OCI-LY1 (cell line): ENCODE measurements at regions not wholly inside any gene's neighbourhood (a gene's known extent, or its start where the extent isn't known, plus 50 kb on each side); places are given as distances from the start of the nearest gene placed in this dataset.

Experiments used
- H2AFZ ChIP-seq: fragments of 200-600 bp; sonication (generic), shearing (Covaris generic); 2 replicates; pipeline ENCODE4 v1.6.0; 2014; ENCODE audit warnings: antibody characterized with exemption, mild to moderate bottlenecking, low read length
- H3F3A ChIP-seq: fragments of 200-600 bp; sonication (generic), shearing (Covaris generic); 2 replicates; pipeline ENCODE4 v1.6.0; 2014; ENCODE audit warnings: mild to moderate bottlenecking, antibody characterized with exemption, low read length, moderate library complexity; ENCODE audit not compliant: insufficient read depth
- H3K27ac ChIP-seq: fragments of 200-600 bp; sonication (generic); 2 replicates; pipeline ENCODE4 v1.5.1; 2014; ENCODE audit warnings: low read length, mixed run types, mild to moderate bottlenecking, low read depth; ENCODE audit not compliant: poor library complexity, severe bottlenecking
- H3K27me3 ChIP-seq: fragments of 200-600 bp; sonication (generic); 2 replicates; pipeline ENCODE4 v1.6.0; 2014; ENCODE audit warnings: antibody characterized with exemption, mild to moderate bottlenecking, low read length, moderate library complexity; ENCODE audit not compliant: insufficient read depth
- H3K36me3 ChIP-seq: fragments of 200-600 bp; sonication (generic); 2 replicates; pipeline ENCODE4 v1.6.1; 2014; ENCODE audit warnings: mild to moderate bottlenecking, antibody characterized with exemption, low read length, moderate library complexity, mixed read lengths; ENCODE audit not compliant: insufficient read depth
- H3K4me1 ChIP-seq: fragments of 200-600 bp; sonication (generic); 2 replicates; pipeline ENCODE4 v1.5.1; 2014; ENCODE audit warnings: mild to moderate bottlenecking, low read length, moderate library complexity; ENCODE audit not compliant: insufficient read depth, severe bottlenecking
- H3K4me2 ChIP-seq: fragments of 200-600 bp; sonication (generic), shearing (Covaris generic); 2 replicates; pipeline ENCODE4 v1.6.1; 2014; ENCODE audit warnings: low read length
- H3K4me3 ChIP-seq: fragments of 200-600 bp; sonication (generic); 2 replicates; pipeline ENCODE4 v1.5.1; 2014; ENCODE audit warnings: low read length, low read depth, mild to moderate bottlenecking, mixed read lengths; ENCODE audit not compliant: poor library complexity, severe bottlenecking
- H3K79me2 ChIP-seq: fragments of 200-600 bp; shearing (Covaris generic); 2 replicates; pipeline ENCODE4 v1.6.1; 2016; ENCODE audit warnings: mixed run types, low read length, mixed read lengths; ENCODE audit not compliant: insufficient read depth
- H3K9ac ChIP-seq: fragments of 200-600 bp; sonication (generic), shearing (Covaris generic); 2 replicates; pipeline ENCODE4 v1.6.1; 2014; ENCODE audit warnings: mild to moderate bottlenecking, low read length, mixed read lengths
- H3K9me2 ChIP-seq: fragments of 200-600 bp; sonication (generic), shearing (Covaris generic); 2 replicates; pipeline ENCODE4 v1.6.1; 2014; ENCODE audit warnings: low read depth, mild to moderate bottlenecking, low read length, mixed read lengths
- H3K9me3 ChIP-seq: fragments of 200-600 bp; shearing (Covaris generic); 2 replicates; pipeline ENCODE4 v1.6.1; 2014; ENCODE audit warnings: low read length, mixed read lengths
- H4K20me1 ChIP-seq: fragments of 200-600 bp; sonication (generic), shearing (Covaris generic); 2 replicates; pipeline ENCODE4 v1.6.0; 2016; ENCODE audit warnings: mild to moderate bottlenecking, low read length; ENCODE audit not compliant: insufficient read depth
- EZH2 ChIP-seq: fragments of 200-600 bp; sonication (generic), shearing (Covaris generic); IDR thresholded peaks from 2 replicates; pipeline ENCODE4 v1.8.0; 2017; ENCODE audit warnings: borderline replicate concordance, mixed run types, mild to moderate bottlenecking, antibody characterized with exemption, low read length, moderate library complexity, mixed read lengths
- TF ChIP-seq, protein P1 (sequence below): fragments of 200-600 bp; sonication (generic), shearing (Covaris generic); IDR thresholded peaks from 2 replicates; pipeline ENCODE4 v1.5.1; 2017; ENCODE audit warnings: mild to moderate bottlenecking, antibody characterized with exemption, low read length, moderate library complexity, mixed read lengths

DNA sequence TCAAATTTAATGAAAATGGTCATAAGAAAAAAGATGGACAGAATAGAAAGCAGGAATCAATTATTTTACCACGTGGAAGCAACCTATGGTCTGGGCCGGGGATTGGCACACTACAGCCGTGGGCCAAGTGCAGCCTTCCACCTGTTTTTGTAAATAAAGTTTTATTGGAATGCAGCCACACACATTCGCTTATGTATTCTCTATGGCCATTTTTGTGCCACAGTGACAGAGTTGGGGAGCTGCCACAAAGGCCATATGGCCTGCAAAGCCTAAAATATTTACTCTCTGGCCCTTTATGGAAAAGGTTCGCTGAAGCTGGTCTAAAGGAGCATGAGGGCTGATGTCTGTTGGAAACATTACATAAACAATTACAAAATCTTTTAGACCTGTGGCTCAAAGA, 144.8 kb downstream of the TMCO5A start:
- H2AFZ ChIP-seq, result peak overlapping the region; percentile 53; the same call in 1 of the 2 replicates
- no peaks in the 10 kb centered on the region for H3K9me3 ChIP-seq
- no peaks in the 10 kb centered on the region for H3K9me2 ChIP-seq
- no peak for TF ChIP-seq EZH2
- TF ChIP-seq, protein P1, sequence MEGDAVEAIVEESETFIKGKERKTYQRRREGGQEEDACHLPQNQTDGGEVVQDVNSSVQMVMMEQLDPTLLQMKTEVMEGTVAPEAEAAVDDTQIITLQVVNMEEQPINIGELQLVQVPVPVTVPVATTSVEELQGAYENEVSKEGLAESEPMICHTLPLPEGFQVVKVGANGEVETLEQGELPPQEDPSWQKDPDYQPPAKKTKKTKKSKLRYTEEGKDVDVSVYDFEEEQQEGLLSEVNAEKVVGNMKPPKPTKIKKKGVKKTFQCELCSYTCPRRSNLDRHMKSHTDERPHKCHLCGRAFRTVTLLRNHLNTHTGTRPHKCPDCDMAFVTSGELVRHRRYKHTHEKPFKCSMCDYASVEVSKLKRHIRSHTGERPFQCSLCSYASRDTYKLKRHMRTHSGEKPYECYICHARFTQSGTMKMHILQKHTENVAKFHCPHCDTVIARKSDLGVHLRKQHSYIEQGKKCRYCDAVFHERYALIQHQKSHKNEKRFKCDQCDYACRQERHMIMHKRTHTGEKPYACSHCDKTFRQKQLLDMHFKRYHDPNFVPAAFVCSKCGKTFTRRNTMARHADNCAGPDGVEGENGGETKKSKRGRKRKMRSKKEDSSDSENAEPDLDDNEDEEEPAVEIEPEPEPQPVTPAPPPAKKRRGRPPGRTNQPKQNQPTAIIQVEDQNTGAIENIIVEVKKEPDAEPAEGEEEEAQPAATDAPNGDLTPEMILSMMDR, result no peak
- no peaks in the 10 kb centered on the region for H3K79me2 ChIP-seq
- no peaks in the 10 kb centered on the region for H3F3A ChIP-seq
- H3K4me1 ChIP-seq, result peaks cover 67% of the 10 kb centered on the region
- H3K4me2 ChIP-seq, result peak overlapping the region; percentile 8; the same call in 1 of the 2 replicates
- H3K27ac ChIP-seq, result peak overlapping the region; percentile 97
- H3K4me3 ChIP-seq, result no peak overlapping the region
- no peaks in the 10 kb centered on the region for H4K20me1 ChIP-seq
- H3K27me3 ChIP-seq, result no peaks in the 10 kb centered on the region
- no peak overlapping the region for H3K9ac ChIP-seq
- H3K36me3 ChIP-seq, result no peaks in the 10 kb centered on the region

DNA sequence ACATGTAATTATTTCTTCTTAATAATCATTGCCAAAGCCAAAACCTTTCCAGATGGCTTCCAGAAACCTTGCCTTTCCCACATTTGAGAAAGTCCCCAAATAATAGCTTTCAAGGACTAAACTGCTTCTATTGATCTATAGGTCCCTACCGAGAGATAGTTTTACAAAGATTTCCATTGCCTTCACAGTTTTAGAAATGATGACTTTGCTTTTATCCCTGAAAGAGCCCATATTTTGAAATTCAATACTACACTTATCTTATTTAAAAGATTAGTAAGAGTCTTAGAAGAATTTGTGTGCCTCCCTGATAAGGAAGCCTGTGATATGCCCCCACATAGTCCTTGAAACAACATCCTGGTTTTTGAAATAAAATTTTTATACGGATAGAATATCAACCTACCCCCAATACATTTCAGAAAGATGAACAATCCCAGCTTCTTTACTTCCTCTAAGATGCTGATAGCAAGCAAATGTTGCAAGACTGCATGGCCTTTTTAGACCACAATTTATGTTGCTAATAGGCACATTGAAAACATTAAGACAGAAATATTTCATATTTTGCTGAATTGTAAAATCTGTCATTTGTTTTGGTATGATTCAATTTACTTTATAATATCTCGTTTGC, 146.3 kb downstream of the TMCO5A start:
- H4K20me1 ChIP-seq, result no peaks in the 10 kb centered on the region
- no peaks in the 10 kb centered on the region for H3K36me3 ChIP-seq
- H3K9me3 ChIP-seq, result no peaks in the 10 kb centered on the region
- H3K27ac ChIP-seq, result no peak overlapping the region
- H3K79me2 ChIP-seq, result no peaks in the 10 kb centered on the region
- TF ChIP-seq EZH2, result no peak
- TF ChIP-seq, protein P1, result no peak
- H3K4me2 ChIP-seq, result no peak overlapping the region
- H3K27me3 ChIP-seq, result no peaks in the 10 kb centered on the region
- H3F3A ChIP-seq, result no peaks in the 10 kb centered on the region
- no peak overlapping the region for H2AFZ ChIP-seq
- H3K9me2 ChIP-seq, result no peaks in the 10 kb centered on the region
- H3K4me1 ChIP-seq, result peaks cover 67% of the 10 kb centered on the region
- no peak overlapping the region for H3K9ac ChIP-seq
- H3K4me3 ChIP-seq, result no peak overlapping the region

DNA sequence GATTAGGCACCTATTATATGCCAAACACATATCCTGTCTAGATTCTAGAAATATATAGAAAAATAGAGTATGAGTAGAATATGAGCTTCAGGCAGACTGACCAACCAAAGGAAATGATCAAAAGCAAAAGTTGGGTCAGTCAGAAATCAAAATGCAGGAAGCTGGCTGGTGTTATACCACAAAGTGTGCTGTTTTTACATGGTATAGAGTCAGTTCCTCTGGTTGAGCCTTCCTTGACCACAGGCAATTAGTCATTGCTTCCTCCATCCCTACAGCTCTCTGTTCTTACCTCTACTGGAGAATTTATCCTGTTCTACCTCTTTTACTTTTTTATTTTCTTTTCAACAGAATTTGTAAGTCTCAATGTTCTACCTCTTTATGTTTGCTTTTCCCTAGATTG, 149.8 kb downstream of the TMCO5A start:
- no peak overlapping the region for H3K4me2 ChIP-seq
- H3K4me1 ChIP-seq, result peaks cover 36% of the 10 kb centered on the region
- TF ChIP-seq, protein P1, result no peak

More for the DNA sequence above, 149.8 kb downstream of the TMCO5A start:
- Histone ChIP-seq H3K9ac (no peak overlapping the region), H2AFZ (no peak overlapping the region), H3K36me3 (no peaks in the 10 kb centered on the region), H3F3A (no peaks in the 10 kb centered on the region), H3K4me3 (no peak overlapping the region), H3K79me2 (no peaks in the 10 kb centered on the region), H3K27me3 (no peaks in the 10 kb centered on the region), H3K27ac (no peak overlapping the region), H3K9me3 (no peaks in the 10 kb centered on the region), H4K20me1 (no peaks in the 10 kb centered on the region), H3K9me2 (no peaks in the 10 kb centered on the region)
